Panc1 (cell line): ENCODE measurements at regions not wholly inside any gene's neighbourhood (a gene's known extent, or its start where the extent isn't known, plus 50 kb on each side); places are given as distances from the start of the nearest gene placed in this dataset.

Experiments
- ATAC-seq: fragments of 200-7000 bp; cut with Tn5 transposase; 2 replicates; pipeline ENCODE4 v1.9.1; 2020; ENCODE audit warnings: mild to moderate bottlenecking, moderate library complexity
- BruUV-seq: library from RNA; stranded (reverse); fragments of 400-500 nt; replicated peaks from 2 replicates; lab custom pipeline; 2021; lab: Mats Ljungman, UMichigan
- CTCF ChIA-PET: fragments of 300-600 bp; sonication (Branson Sonifier 250); formaldehyde crosslinking; loops from one replicate; lab custom pipeline; 2022; ENCODE audit warnings: antibody characterized with exemption; lab: Charles Lee
- POLR2A ChIA-PET: fragments of 300-600 bp; sonication (Branson Sonifier 250); formaldehyde crosslinking; loops from one replicate; lab custom pipeline; 2022; ENCODE audit warnings: antibody characterized with exemption; lab: Charles Lee
- DNase-seq: peaks from one replicate; pipeline ENCODE4 v3.0.0-alpha.2; 2010; ENCODE audit warnings: low read depth, low spot score
- H3K27ac ChIP-seq: 2 replicates; pipeline ENCODE4 v1.5.1; 2011; ENCODE audit warnings: mild to moderate bottlenecking, low read length, inconsistent platforms
- H3K27me3 ChIP-seq: fragments of 200-500 bp; sonication (Bioruptor generic); 2 replicates; pipeline ENCODE4 v1.6.0; 2014; ENCODE audit warnings: low read length, inconsistent platforms; ENCODE audit not compliant: control insufficient read depth, insufficient read depth
- H3K36me3 ChIP-seq: fragments of 200-500 bp; sonication (Bioruptor generic); 2 replicates; pipeline ENCODE4 v1.5.1; 2014; ENCODE audit warnings: inconsistent platforms, mild to moderate bottlenecking, low read length, moderate library complexity; ENCODE audit not compliant: control insufficient read depth, insufficient read depth
- H3K4me1 ChIP-seq: 2 replicates; pipeline ENCODE4 v1.5.1; 2011; ENCODE audit warnings: inconsistent platforms, mild to moderate bottlenecking, low read length, moderate library complexity; ENCODE audit not compliant: control insufficient read depth, insufficient read depth
- H3K4me3 ChIP-seq, 2 experiments: 2 replicates each; pipeline ENCODE4 v1.5.1; 2011 to 2012; ENCODE audit warnings: low read depth in 2 of 2, low read length in 2 of 2, mild to moderate bottlenecking in 2 of 2, inconsistent platforms in 1 of 2, moderate library complexity in 1 of 2
- H3K9me3 ChIP-seq: fragments of 200-500 bp; sonication (Bioruptor generic); 2 replicates; pipeline ENCODE4 v1.5.1; 2014; ENCODE audit warnings: low read depth, mild to moderate bottlenecking, inconsistent platforms, low read length, moderate library complexity; ENCODE audit not compliant: control insufficient read depth, insufficient read depth
- CTCF ChIP-seq: fragments of 450-650 bp; IDR thresholded peaks from 2 replicates; pipeline ENCODE4 v1.5.1; 2017; ENCODE audit warnings: mild to moderate bottlenecking
- POLR2AphosphoS5 ChIP-seq: IDR thresholded peaks from 2 replicates; pipeline ENCODE4 v1.6.1; 2012; ENCODE audit warnings: mild to moderate bottlenecking, low read depth, low read length, moderate library complexity
- REST ChIP-seq, 2 experiments: IDR thresholded peaks; 2 replicates each; pipeline ENCODE4 v1.6.1; 2011 to 2012; ENCODE audit warnings: low read depth in 2 of 2, control low read depth in 1 of 2, low read length in 1 of 2, mild to moderate bottlenecking in 1 of 2, moderate library complexity in 1 of 2; ENCODE audit not compliant: insufficient read depth in 1 of 2
- SIN3A ChIP-seq: IDR thresholded peaks from 2 replicates; pipeline ENCODE4 v1.6.1; 2012; ENCODE audit warnings: low read depth, mild to moderate bottlenecking, low read length, moderate library complexity, borderline replicate concordance; ENCODE audit not compliant: insufficient read depth
- TCF7L2 ChIP-seq: IDR thresholded peaks from 2 replicates; pipeline ENCODE4 v1.6.1; 2011; ENCODE audit warnings: mild to moderate bottlenecking, low read depth, low read length, inconsistent platforms
- in situ Hi-C: cut with HindIII; loops from 2 replicates; pipeline ENCODE4 v1.10.0; 2016; ENCODE audit warnings: low sequenced_read_pairs, low pct_unique_long_range_greater_than_20kb
- intact Hi-C: fragments of 100-400 bp; cut with micrococcal nuclease; formaldehyde crosslinking; loops from one replicate; pipeline ENCODE4 v1.10.0; 2022; ENCODE audit not compliant: unreplicated experiment

- Histone ChIP-seq H3K9me3 (no peaks in the 10 kb centered on the region), H3K4me1 (no peaks in the 10 kb centered on the region), H3K4me3 (no peak overlapping the region), H3K27me3 (no peaks in the 10 kb centered on the region), H3K36me3 (no peaks in the 10 kb centered on the region), H3K27ac (no peak overlapping the region)
- in situ Hi-C loops (no loop called here), intact Hi-C loops (no loop called here)
- no TSS peak for BruUV-seq
- DNase-seq: no peak
- POLR2A ChIA-PET: no interaction called here
- CTCF ChIA-PET: no interaction called here
- TF ChIP-seq TCF7L2 (no peak), POLR2AphosphoS5 (no peak), REST (IDR thresholded peaks at IDR 0.05; ENCODE audit: insufficient read depth in 1 of 2, low read depth in 2 of 2, low read length in 1 of 2) (no peak), SIN3A (no peak), CTCF (no peak)
- ATAC-seq: no peak
These were observed 94.4 kb upstream of the CLCN4 start for GRCh38 chrX:10062352-10062751.

GRCh38 chrX:10062980-10063379, 93.8 kb upstream of the CLCN4 start:
- Histone ChIP-seq H3K27me3 (no peaks in the 10 kb centered on the region), H3K27ac (no peak overlapping the region), H3K4me3 (no peak overlapping the region), H3K9me3 (no peaks in the 10 kb centered on the region), H3K4me1 (no peaks in the 10 kb centered on the region), H3K36me3 (no peaks in the 10 kb centered on the region)
- no peak for ATAC-seq
- POLR2A ChIA-PET: no interaction called here
- BruUV-seq: no TSS peak
- TF ChIP-seq TCF7L2: no peak
- no peak for TF ChIP-seq SIN3A
- TF ChIP-seq POLR2AphosphoS5: no peak
- TF ChIP-seq CTCF: no peak
- TF ChIP-seq REST (IDR thresholded peaks at IDR 0.05; ENCODE audit: insufficient read depth in 1 of 2, low read depth in 2 of 2, low read length in 1 of 2): no peak
- no peak for DNase-seq
- in situ Hi-C loops: no loop called here
- CTCF ChIA-PET: no interaction called here
- intact Hi-C loops: no loop called here
